LNCaP clone FGC (cell line): ENCODE measurements at regions not wholly inside any gene's neighbourhood (a gene's known extent, or its start where the extent isn't known, plus 50 kb on each side); places are given as distances from the start of the nearest gene placed in this dataset.

Experiments used
- DNase-seq: peaks from one replicate; pipeline ENCODE4 v3.0.0-alpha.2; 2011; ENCODE audit warnings: low read depth
- H3K4me3 ChIP-seq: 2 replicates; pipeline ENCODE4 v1.5.1; 2011; ENCODE audit warnings: mild to moderate bottlenecking, low read depth, low read length, control low read depth
- TF ChIP-seq, protein P1 (sequence below): IDR thresholded peaks from 2 replicates; pipeline ENCODE4 v1.5.1; 2012; ENCODE audit warnings: mild to moderate bottlenecking; ENCODE audit not compliant: control insufficient read depth, insufficient read depth; ENCODE audit errors: extremely low read depth

DNA sequence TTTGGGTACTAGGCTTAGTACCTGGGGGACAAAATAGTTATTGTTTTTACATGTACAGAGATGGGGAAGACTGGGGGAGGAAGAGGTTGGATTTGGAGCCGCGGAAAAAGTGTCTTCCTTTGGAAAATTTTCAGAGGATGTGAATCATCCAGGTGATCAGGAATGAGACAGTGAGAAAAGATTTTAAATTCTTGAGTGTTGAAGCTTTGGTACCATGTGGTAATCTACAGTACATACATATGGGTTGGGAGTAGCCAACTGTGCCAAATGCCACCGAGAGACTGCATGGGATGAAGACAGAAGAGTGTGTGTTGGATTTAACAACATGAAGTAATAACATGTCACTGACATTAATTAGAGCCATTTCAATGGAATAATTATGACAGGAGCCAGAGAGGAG lies 1238.2 kb downstream of the ROBO1 start:
- TF ChIP-seq, protein P1, sequence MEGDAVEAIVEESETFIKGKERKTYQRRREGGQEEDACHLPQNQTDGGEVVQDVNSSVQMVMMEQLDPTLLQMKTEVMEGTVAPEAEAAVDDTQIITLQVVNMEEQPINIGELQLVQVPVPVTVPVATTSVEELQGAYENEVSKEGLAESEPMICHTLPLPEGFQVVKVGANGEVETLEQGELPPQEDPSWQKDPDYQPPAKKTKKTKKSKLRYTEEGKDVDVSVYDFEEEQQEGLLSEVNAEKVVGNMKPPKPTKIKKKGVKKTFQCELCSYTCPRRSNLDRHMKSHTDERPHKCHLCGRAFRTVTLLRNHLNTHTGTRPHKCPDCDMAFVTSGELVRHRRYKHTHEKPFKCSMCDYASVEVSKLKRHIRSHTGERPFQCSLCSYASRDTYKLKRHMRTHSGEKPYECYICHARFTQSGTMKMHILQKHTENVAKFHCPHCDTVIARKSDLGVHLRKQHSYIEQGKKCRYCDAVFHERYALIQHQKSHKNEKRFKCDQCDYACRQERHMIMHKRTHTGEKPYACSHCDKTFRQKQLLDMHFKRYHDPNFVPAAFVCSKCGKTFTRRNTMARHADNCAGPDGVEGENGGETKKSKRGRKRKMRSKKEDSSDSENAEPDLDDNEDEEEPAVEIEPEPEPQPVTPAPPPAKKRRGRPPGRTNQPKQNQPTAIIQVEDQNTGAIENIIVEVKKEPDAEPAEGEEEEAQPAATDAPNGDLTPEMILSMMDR: no peak
- no peak overlapping the region for H3K4me3 ChIP-seq
- no peak for DNase-seq

DNA sequence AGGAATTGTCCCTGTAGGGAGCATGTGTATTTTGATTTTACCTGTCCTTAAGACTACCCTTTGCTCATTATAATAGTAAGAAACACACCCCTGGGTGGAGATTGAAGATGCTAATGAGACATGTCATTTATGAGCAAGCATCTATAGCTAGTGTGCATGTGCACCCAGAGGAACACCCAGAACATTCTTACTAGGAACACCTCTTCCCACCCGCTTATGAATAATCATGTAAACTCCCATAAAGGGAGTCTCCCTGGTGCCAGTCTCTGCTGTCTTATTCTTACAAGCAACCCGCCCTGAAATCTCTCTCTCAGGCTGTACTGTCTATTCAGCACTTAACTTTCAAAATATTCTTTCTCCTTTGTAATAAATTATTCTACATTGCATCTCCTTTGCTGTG lies 1227.3 kb downstream of the ROBO1 start:
- DNase-seq: no peak
- H3K4me3 ChIP-seq: no peak overlapping the region
- TF ChIP-seq, protein P1: no peak

DNA sequence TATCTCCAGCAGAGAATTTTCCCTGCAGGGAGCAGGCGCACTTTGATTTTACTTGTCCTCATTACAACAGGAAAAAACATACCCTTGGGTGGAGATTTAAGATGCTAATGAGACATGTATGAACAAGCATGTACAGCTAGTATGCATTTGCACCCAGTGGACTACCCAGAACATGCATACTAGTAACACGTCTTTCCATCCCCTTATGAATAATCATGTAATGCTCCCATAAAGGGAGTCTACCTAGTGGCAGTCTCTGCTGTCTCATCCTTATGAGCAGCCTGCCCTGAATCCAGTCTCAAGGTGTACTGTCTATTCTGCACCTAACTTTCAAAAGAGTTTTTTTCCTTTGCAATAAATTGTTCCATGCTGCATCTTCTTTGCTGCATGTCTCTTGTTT lies 1222.0 kb downstream of the ROBO1 start:
- DNase-seq: no peak
- TF ChIP-seq, protein P1: no peak
- no peak overlapping the region for H3K4me3 ChIP-seq
